ENCODE measurements at regions not wholly inside any gene's neighbourhood (a gene's known extent, or its start where the extent isn't known, plus 50 kb on each side); places are given as distances from the start of the nearest gene placed in this dataset.
"Not testable (repeated sequence)": the region's sequence is repeated elsewhere in the genome, so short reads cannot be mapped to it uniquely, and the experiment has no call there.

DNA sequence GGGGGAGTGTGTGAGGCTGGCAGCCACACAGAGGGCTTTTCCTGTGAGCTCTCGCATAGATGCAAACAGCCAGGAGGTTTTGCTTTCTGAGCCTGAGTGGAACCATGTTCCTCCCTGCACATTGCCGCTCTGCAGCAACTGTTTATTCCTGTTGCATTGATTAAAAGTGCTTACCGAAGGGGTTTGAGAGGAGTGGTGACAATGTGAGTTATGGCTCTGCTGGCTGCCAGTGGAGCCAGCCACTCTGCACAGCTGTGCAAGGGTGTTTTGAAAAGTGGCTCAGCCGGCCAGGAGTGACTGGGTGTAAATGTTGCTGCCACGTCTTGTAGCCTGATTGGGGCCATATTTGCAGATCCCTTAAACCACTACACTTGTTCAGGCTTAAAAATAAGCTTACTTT is 114.9 kb upstream of the EEF2KMT start:
- DNase-seq = not testable (repeated sequence)

DNA sequence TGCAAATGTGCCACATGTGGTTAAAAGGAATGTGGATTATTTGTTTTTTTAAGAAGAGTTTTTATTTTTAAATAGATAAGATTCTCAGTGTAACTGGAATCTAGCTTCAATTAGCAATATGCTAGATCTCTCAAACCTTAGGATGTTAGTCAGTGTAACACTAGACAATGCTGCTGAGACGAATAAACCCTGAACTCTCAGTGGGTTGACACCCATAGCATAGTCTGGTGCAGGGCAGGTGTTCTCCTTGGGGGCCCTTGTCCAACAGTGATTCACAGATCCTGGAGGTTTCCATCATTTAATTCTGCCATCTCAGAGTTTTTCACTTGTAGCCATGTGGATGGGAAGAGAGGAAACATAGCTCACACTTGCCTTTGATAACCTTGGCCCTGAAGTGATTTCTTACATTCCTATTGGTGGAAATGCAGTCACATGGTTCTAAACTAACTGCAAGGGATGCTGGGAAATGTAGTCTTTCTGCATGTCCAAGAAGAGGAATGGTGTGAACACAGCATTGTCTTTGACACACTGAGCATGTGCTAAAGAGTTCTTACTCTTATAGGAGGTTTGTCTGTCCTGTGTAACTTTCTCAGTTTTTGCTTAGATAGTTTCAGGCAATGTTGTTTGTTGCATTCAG is 110.4 kb upstream of the EEF2KMT start:
- DNase-seq = not testable (repeated sequence)

DNA sequence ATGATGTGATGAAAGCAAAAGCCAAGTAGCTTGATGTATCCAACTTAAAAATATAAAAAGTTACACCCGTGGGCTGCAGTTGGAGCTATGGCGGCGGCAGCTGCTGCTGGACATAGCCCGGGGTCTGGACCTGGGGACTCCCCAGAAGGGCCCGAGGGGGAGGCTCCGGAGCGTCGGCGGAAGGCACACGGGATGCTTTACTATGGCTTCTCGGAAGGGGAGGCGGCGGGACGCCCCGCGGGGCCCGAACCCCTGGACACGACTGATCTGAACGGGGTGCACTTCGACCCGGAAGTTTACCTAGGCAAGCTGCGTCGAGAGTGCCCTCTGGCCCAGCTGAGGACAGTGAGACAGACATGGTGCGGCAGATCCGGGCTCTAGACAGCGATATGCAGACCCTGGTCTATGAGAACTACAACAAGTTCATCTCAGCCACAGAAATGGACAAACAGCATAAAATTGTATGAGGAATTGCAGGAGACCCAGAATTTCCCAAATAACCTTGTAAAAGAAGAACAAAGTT is 109.5 kb upstream of the EEF2KMT start:
- no peak for DNase-seq

DNA sequence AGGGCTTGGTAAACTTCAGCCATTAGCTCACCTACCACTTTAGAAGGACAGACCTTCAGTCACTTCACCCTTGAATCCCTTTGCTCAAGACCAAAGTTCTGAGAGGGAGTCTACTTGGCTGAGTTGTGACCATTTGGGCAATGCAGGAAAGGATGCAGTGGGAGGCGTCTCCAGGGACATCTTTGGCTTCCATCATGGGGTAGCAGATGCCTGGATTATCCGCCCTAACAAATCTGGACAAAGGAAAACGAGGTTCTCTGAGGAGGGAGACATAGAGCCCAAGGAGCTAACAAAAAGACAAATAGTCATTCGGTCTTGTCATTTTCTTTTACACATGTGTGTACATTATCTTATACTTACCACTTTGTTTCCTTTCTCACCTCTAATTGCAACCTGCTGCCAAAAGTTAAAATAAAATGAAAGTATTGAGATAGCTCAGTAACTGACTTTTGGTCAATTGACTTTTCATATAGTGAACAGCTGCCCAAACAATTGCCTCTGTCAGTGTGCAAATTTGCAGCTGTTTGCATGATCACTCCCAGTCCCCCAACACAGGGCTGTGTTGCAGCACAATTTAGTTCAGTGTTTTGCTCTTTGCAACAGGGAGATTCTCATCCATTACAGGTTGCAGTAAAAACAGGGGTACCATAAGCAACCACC is 108.9 kb upstream of the EEF2KMT start:
- DNase-seq = no peak

DNA sequence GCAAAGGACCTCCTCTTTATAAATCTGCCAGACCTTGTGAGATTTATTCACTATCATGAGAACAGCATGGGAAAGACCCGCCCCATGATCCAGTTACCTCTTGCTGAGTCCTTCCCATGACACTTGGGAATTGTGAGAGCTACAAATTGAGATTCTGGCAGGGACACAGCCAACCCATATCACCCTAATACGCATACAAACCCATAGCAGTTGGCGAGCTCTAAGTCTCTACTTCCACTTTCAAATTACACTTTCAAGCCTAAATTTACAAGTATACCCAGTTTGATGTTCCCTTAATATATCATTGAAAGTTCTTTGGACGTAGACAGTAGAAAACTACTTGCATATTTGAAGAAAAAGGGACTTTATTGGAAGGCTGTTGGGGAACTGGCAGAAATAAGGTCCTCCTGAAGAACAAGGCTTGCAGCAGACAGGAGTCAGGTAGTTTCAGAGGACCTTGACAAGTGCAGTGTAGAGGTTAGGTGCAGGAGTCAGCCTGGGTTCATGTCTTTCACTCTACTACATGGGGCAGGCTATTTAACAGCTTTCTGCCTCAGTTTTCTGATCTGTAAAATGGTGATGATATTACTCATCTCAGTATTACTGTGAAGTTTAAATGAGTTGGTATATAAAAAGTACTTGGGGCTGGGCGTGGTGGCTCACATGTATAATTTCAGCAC is 107.9 kb upstream of the EEF2KMT start:
- DNase-seq = no peak

DNA sequence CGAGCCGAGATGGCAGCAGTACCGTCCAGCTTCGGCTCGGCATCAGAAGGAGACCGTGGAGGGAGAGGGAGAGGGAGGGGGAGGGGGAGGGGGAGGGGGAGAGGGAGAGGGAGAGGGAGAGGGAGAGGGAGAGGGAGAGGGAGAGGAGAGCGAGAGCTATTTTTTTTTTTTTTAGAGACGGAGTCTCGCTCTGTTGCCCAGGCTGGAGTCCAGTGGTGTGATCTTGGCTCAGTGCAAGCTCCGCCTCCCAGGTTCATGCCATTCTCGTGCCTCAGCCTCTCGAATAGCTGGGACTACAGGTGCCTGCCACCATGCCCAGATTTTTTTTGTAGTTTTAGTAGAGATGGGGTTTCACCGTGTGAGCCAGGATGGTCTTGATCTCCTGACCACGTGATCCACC is 106.1 kb upstream of the EEF2KMT start:
- not testable (repeated sequence) for DNase-seq

DNA sequence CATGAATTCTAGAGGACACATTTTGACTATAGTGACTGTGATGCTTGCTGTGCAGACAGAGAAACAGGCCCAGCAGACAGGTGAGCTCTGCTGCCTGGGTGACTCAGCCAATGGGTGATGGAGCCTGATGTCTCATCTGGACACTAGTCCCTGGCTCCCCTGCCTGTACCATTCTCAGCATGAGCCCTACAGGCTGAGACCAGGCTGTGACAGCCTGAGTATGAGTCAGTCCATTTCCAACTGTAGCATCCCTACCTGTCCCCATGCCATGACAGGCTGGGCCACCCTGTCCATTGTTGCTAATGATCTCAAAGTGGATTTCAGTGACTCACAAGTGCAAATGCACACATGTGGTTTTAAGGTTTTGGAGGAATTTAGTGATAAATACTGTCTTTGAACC is 102.5 kb upstream of the EEF2KMT start:
- DNase-seq = no peak

DNA sequence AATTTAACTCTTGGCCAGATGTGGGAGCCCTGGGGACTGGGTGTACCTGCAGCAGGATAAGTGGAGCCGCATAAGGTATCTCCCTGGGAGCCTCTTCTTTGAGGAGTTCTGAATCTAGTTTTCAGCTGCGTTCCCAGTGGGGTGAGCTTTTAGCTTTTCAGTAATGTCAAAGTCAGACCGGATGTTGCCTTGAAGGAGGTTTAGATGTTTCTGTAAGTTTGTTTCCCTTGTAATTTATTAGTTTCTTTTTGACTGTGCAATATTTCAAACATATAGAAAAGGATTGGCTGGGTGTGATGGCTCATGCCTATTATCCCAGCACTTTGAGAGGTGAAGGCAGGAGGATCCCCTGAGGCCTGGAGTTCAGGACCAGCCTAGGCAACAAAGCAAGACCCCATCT is 98.6 kb upstream of the EEF2KMT start:
- no peak for DNase-seq

DNA sequence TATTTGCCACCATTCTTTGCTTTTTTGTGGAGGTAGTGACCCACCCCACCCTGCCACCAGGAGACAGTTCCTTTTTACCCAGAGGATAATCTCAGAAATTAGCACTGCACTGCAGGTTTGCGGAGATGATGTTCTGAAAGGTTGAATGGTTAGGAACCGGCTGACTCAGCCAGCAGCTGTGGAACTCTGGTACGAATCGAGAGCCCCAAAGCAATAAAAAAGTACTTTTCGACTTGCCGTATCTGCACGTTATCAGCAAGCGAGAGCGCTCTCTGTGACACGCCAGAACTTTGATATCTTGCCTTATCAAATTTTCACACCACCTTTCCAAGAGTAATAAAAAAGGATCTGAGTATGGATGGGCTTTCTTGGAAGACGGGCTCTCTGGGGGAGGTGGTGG is 96.3 kb upstream of the EEF2KMT start:
- DNase-seq = no peak

DNA sequence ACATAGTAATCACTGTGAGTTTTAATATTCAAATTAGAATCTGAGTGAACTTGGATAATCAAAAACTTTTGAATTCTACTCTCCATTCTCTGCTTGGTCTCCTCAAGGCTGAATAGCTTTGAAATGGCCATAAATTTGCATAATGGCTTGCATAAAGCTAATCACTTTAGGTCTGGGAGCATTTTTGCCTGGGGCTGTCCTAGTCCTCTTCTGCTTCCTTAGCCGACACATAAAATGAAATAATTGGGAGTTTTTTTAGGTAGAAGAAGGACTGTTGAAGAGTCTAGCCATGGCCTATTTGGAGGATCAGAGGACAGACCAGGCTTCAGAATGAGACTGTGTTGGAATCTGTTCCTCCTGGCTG is 91.4 kb upstream of the EEF2KMT start:
- DNase-seq = no peak

DNA sequence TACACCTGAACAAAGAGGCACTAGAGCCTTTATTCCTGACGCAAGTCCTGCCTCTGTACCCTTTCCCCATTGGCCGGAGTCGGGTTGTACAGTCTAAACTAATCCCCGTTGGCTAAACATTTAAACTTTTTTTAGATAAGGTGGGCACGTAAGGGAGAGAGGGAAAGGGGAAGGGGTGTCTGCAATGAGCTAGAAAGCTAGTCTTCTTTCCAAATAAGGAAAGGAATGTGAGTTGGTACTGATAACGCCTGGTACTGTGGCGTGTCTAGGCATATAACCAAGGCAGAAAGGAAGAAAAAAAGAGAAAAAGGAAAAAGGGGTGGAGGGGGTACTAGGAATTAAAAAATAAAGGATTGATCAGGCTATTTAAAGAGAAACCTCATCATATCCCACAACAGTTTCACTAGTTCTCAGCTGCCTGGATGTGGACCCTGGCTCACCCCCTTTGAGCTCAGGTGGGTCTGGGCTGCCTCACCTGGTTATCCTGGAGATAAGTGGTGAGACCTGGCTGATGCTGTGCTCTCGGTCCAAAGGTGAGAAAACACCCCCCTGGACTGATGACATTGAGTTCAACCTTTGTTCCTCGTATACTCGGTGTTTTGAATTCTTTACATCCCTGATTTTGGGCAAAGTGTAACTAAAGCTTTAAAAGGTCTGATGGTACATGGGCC is 90.9 kb upstream of the EEF2KMT start:
- no peak for DNase-seq

DNA sequence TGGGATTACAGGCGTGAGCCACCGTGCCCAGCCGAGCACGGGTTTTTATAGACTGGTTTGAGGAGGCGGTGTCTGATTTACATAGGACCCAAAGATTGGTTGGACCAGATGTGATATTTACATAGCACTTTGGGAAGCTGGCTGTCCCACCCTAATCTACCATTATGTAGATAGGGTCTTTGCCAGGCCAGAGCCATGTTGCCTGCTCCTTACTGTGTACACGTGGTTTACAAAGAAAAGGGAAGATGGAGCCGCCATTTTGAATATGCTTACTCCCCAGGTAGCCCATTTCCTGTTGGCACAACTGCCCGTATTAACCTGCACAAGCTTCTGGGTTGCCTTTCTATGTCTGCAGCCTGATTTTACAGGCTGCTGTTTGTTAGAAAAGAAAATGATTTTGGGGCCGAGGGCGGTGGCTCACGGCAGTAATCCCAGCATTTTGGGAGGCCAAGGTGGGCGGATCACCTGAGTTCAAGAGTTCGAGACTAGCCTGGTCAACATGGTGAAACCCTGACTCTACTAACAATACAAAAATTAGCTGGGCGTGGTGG is 89.9 kb upstream of the EEF2KMT start:
- no peak for DNase-seq

DNA sequence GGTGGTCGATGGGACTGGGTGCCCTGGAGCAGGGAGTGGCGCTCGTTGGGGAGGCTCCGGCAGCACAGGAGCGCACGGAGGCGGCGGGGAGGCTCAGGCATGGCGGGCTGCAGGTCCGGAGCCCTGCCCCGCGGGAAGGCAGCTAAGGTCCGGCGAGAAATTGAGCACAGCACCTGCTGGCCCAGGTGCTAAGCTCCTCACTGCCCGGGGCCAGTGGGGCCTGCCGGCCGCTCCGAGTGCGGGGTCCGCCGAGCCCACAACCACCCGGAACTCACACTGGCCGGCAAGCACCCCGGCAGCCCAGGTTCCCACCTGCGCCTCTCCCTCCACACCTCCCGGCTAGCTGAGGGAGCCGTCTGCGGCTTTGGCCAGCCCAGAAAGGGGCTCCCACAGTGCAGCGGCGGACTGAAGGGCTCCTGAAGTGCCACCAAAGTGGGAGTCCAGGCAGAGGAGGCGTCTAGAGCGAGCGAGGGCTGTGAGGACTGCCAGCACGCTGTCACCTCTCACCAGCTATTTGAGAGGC is 88.8 kb upstream of the EEF2KMT start:
- DNase-seq = no peak

DNA sequence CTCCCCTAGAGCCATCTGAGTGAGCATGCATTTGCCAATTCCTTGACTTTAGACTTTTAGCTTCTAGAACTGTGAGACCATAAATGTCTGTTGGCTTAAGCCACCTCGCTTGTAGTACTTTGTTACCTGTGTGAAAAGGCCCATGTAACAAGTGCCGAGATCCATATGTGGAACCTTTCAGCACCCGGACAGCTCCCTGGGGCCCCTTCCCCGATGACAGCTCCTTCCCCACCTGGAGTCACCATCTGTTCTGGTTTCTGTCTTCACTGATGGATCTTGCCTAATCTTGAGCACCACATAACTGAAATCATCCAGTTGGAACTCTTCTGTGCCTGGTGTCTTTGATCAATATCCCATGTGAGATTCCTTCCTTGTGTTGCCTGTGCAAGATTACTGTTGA is 78.9 kb upstream of the EEF2KMT start:
- DNase-seq = no peak

DNA sequence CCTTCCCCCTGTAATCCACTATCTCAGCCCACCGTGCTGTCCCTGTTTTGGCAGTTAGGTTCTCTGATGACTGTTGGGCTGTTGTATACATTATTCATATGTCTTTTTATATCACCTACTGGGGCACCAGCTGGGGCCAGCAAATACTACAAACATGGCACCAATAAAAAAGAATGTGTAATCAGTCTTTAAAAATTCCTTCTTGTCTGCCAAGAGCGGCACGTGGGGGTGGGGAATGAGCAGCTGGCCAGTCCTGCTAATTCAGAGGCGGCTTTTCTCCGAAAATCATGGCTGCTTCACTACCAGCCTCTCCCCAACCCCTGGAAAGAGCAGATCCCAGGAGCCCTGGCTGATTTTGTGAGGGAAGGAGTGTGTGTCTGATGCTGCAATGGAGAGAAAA is 77.7 kb upstream of the EEF2KMT start:
- DNase-seq = no peak

DNA sequence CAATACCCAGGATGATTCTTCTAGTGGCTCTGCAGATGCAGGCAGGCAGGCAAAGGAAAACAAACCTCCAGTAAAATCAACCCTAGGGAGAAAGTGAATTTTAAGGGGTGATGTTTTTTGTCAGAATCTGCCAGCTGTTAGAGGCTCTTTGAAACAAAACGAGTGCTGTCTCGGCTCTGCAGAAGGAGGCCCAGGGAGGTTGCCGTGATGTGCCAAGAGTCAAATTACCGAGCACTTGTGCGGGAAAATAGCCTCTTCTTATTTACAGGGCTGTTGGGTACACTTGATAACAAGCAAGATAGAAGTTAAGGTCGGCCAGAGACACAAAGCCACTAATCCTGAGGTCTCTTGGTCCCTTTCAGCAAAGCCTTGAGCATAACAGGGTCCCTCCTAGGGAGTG is 68.9 kb upstream of the EEF2KMT start:
- no peak for DNase-seq

DNA sequence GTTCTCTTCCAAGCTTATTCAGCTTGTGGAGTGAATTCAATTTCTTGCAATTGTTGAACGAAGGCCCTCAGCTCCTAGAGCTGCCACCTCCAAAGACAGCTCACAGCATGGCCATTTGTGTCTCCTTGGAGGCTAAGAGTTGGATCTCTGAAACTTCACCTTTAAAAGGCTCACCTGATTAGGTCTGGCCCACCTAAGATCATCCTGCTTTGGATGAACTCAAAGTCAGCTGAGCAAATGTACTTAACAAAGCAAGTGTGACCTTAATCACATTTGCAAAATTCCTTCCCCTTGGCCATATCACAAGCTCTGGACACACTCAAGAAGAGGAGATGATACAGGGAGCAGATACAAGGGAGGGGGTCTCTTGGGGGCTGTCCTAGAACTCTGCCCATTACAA is 67.8 kb upstream of the EEF2KMT start:
- DNase-seq = not testable (repeated sequence)

DNA sequence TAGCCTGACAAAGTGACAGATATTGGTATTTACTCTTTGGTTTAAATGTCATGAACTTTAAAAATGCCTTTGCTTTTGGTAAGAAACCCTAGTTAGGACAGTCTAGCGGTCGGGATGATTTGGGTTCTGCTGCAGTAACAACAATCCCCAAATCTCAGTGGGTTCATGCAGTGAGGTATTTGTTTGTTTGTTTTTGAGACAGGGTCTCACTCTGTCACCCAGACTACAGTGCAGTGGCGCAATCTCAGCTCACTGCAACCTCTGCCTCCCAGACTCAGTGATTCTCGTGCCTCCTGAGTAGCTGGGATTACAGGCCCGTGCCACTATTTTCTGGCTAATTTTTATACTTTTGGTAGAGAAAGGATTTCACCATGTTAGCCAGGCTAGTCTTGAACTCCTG is 65.2 kb upstream of the EEF2KMT start:
- DNase-seq = not testable (repeated sequence)

DNA sequence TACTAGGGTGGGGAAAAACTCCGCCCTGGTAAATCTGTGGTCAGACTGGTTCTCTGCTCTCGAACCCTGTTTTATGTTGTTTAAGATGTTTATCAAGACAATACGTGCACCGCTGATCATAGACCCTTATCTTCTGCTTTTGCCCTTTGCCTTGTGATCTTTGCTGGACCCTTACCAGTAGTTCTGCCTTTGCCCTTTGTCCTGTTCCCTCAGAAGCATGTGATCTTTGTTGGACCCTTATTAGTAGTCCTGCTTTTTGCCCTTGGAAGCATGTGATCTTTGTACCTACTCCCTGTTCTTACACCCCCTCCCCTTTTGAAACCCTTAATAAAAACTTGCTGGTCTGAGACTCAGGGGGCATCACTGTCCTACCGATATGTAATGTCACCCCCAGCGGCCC is 64.3 kb upstream of the EEF2KMT start:
- not testable (repeated sequence) for DNase-seq

DNA sequence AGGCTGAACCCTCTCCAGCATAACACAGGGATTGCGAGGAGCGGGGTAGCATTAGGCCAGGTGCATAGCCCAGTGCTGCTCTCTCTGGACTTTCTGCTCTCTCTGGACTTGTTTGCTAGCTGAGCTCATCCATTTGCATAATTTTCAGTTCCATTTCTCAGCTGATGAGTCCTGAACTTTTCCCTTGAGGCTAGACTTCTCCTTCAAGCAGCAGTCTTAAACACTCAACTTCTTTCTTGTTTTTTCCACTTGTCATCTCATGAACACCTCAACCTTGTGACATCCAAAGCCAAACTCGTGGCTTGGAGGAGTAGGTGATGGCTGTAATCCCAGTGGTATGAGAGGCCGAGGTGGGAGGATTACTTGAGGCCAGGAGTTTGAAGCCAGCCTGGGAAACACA is 62.4 kb upstream of the EEF2KMT start:
- DNase-seq = not testable (repeated sequence)

DNA sequence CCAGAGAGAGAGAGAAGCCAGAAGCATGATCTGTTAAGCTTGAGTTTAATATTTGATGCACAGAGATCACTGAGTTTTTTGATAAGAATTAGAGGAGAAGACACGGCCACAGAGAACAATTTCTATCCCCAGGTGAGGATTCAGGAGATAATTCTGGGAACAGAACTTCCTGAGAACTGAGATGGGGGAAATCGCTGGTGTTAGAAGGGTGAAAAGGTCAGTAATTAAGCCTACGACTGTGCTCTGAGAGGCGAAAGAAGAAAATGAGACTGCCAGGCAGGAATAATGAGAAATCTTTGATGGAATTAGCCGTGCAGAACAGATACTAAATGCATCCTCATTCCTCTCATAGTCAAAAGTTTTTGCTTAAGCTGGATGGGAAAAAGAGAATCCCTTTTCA is 61.9 kb upstream of the EEF2KMT start:
- not testable (repeated sequence) for DNase-seq

DNA sequence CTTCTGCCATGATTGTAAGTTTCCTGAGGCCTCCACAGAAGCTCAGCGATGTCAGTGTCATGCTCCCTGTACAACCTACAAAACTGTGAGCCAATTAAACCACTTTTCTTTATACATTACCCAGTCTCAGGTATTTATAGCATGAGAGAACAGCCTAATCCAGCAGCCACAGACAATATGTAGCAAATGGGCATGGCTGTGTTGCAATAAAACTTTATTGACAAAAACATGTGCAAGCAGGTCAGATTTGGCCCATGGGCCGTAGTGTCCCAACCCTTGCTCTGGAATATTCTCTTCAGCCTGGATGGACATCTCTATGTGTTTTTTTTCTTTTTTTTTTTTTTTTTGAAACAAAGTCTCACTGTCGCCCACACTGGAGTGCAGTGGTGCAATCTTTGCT is 60.9 kb upstream of the EEF2KMT start:
- DNase-seq = no peak

DNA sequence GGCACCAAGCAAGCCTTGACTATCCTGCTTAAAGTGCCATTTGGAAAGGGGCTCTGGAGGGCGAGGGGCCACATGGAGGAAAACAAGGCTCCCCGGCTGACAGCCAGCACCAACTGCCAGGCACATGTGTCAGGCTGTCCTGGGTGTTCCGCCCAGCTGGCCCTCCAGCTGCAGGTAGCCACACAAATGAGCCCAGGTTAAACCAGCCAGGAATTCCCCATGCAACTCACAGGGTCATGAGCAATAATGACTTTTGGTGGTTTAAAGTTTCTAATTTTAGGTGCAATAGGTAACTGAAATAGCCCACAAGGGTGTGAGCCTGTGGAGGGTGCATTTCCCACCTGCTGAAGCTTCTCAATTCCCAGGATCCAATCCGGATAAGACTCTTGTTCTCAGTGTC is 58.9 kb upstream of the EEF2KMT start:
- DNase-seq = not testable (repeated sequence)
